Psoas muscle (tissue), 7 donors: ENCODE measurements at regions not wholly inside any gene's neighbourhood (a gene's known extent, or its start where the extent isn't known, plus 50 kb on each side); places are given as distances from the start of the nearest gene placed in this dataset.

ENCODE experiments used
- ATAC-seq, 4 donors: fragments of 200-7000 bp; cut with Tn5 transposase; one replicate each; pipeline ENCODE4 v1.9.1; 2020; ENCODE audit warnings: moderate library complexity in 3 of 4, mild to moderate bottlenecking in 2 of 4
- DNase-seq, 2 donors: peaks; one replicate each; pipeline ENCODE4 v3.0.0-alpha.2; 2020
- H3K27ac ChIP-seq: fragments of 200-600 bp; one replicate; pipeline ENCODE4 v1.8.0; 2022
- H3K27me3 ChIP-seq, 3 donors: fragments of 200-600 bp in 1 of 3; one replicate each; pipeline versions ENCODE4 v1.6.1 to v1.8.0; 2013 to 2022; ENCODE audit warnings: low read length in 2 of 3, mild to moderate bottlenecking in 2 of 3, moderate library complexity in 1 of 3; ENCODE audit not compliant: insufficient read depth in 3 of 3
- H3K36me3 ChIP-seq, 2 donors: fragments of 200-600 bp in 1 of 2; one replicate each; pipeline versions ENCODE4 v1.6.1 to v1.8.0; 2013 to 2022; ENCODE audit warnings: low read depth in 1 of 2, mild to moderate bottlenecking in 1 of 2, moderate library complexity in 1 of 2; ENCODE audit not compliant: insufficient read depth in 1 of 2
- H3K4me1 ChIP-seq: fragments of 200-600 bp; one replicate; pipeline ENCODE4 v1.8.0; 2022
- H3K4me3 ChIP-seq: fragments of 200-600 bp; one replicate; pipeline ENCODE4 v1.8.0; 2022; ENCODE audit warnings: mild to moderate bottlenecking
- H3K9me3 ChIP-seq: fragments of 200-600 bp; one replicate; pipeline ENCODE4 v1.8.0; 2022
- WGBS, 3 donors: extraction: QIAGEN DNeasy Blood & Tissue Kit; methylation state at CpG; one replicate each; pipeline versions ENCODE4 v1.1.6 to v1.1.7; 2013; 5-methylcytosine and 5-hydroxymethylcytosine counted together
- intact Hi-C, 2 donors: fragments of 100-400 bp; cut with DNase I; formaldehyde crosslinking; loops; one replicate each; pipeline versions ENCODE4 v1.11.0 to v1.14.2; 2022
- TF ChIP-seq, protein P1 (sequence below): fragments of 200-600 bp; IDR thresholded peaks from one replicate; pipeline ENCODE4 v1.8.0; 2022; ENCODE audit warnings: antibody characterized with exemption
- donor health status: healthy with polysubstance abuse.
- donor health status: DM: no; HTN: no; CAD: no; lungs with moderate emphysema.
- donor health status: Bipolar disorder and iron deficiency.
- donor health status: healthy.
- donor health status: DM: yes; HTN: yes; CAD: no.
- donor health status: DM: no; HTN: no; CAD: no.
- donor health status: DM: yes; HTN: yes; CAD: no.

DNA sequence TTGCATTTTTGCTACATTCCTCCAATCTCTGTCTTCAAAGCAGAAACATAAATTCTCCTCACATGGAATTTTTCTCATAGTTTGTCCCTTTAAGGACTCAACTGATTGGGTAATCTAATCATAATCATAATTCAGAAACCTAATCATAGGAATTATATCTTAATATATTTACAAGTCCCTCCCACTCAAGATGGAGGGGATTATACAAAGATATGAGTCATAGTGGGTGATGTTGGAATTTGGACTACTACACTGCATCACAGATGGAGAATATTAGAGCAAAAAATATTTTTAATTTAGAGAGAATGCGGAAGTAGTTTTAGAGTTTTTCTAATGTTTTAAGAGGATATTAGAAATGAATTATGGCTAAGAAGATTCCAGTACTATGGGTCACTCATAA, 1034.0 kb downstream of the DTWD2 start:
- ATAC-seq = no peak
- intact Hi-C loops = no loop called here
- 83 to 90% (median 86%) methylated on average over 1 of the region's 1 CpG for whole genome bisulfite sequencing, 3 donors

DNA sequence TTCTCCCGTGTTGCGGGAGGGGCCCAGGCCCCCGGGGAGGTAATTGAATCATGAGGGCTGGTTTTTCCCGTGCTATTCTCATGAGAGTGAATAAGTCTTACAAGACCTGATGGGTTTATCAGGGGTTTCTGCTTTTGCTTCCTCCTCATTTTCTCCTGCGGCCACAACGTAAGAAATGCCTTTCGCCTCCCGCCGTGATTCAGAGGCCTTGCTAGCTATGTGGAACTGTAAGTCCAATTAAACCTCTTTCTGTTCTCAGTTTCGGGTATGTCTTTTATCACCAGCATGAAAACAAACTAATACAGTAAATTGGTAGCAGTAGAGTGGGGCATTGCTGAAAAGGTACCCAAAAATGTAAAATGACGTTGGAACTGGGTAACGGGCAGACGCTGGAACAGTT, 1035.1 kb downstream of the DTWD2 start:
- no peak overlapping the region for H3K27ac ChIP-seq
- no peaks in the 10 kb centered on the region for H3K27me3 ChIP-seq
- TF ChIP-seq, protein P1, sequence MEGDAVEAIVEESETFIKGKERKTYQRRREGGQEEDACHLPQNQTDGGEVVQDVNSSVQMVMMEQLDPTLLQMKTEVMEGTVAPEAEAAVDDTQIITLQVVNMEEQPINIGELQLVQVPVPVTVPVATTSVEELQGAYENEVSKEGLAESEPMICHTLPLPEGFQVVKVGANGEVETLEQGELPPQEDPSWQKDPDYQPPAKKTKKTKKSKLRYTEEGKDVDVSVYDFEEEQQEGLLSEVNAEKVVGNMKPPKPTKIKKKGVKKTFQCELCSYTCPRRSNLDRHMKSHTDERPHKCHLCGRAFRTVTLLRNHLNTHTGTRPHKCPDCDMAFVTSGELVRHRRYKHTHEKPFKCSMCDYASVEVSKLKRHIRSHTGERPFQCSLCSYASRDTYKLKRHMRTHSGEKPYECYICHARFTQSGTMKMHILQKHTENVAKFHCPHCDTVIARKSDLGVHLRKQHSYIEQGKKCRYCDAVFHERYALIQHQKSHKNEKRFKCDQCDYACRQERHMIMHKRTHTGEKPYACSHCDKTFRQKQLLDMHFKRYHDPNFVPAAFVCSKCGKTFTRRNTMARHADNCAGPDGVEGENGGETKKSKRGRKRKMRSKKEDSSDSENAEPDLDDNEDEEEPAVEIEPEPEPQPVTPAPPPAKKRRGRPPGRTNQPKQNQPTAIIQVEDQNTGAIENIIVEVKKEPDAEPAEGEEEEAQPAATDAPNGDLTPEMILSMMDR = no peak
- DNase-seq (no peak), ATAC-seq (no peak)
- 95 to 96% (median 95%) methylated on average over 13 of the region's 13 CpGs for WGBS, 3 donors
- no peaks in the 10 kb centered on the region for H3K9me3 ChIP-seq
- intact Hi-C loops = no loop called here
- H3K36me3 ChIP-seq = no peaks in the 10 kb centered on the region
- no peaks in the 10 kb centered on the region for H3K4me1 ChIP-seq
- no peak overlapping the region for H3K4me3 ChIP-seq

More for the DNA sequence above, 1034.0 kb downstream of the DTWD2 start:
- Histone ChIP-seq H3K36me3 (no peaks in the 10 kb centered on the region), H3K4me3 (no peak overlapping the region), H3K27me3 (no peaks in the 10 kb centered on the region), H3K4me1 (no peaks in the 10 kb centered on the region), H3K9me3 (no peaks in the 10 kb centered on the region), H3K27ac (no peak overlapping the region)
- TF ChIP-seq, protein P1 = no peak
- no peak for DNase-seq

DNA sequence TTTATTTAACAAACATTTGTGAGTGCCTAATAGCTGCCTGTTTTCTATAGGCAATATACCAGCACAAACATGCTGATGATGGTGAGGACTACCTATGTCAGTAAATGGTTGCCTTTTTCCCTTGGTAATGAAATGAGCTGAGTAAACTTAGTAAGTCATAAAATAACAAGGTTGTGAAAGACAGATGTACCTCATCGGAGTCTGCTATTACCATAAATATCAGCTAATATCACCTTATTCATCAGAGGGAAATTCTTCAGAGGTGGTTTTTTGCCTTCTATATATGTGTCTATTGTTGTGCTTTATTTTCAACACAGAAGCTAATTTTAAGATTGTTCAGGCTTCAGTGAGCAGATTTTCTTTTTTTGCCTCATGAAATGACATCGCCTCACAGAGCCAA, 1040.5 kb downstream of the DTWD2 start:
- Histone ChIP-seq H3K4me3 (no peak overlapping the region), H3K27me3 (no peaks in the 10 kb centered on the region), H3K27ac (no peak overlapping the region), H3K4me1 (no peaks in the 10 kb centered on the region), H3K36me3 (no peaks in the 10 kb centered on the region), H3K9me3 (no peaks in the 10 kb centered on the region)
- intact Hi-C loops = no loop called here
- TF ChIP-seq, protein P1 = no peak
- ATAC-seq (no peak), DNase-seq (no peak)
- 94 to 98% (median 94%) methylated on average over 2 of the region's 2 CpGs for WGBS, 3 donors

DNA sequence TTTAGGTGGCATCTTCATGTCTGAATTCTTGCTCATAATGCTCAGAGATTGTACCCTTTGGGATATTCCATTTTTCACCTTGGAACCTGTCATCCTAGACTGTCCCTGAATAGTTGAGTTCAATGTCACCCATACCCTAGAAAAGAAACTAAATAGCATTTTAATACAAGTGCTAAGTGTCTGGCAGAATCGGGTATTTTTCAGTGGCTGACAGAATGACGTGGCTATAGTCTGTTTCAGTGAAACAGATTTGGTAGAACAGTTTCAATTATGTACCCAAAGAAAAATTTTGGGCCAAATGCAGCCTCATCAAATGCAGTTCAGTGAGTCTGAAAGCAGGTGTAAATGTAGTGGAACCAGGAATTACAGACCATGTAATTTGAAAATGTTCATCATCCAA, 1041.2 kb downstream of the DTWD2 start:
- Histone ChIP-seq H3K27ac (no peak overlapping the region), H3K27me3 (no peaks in the 10 kb centered on the region), H3K4me3 (no peak overlapping the region), H3K36me3 (no peaks in the 10 kb centered on the region), H3K4me1 (no peaks in the 10 kb centered on the region), H3K9me3 (no peaks in the 10 kb centered on the region)
- DNase-seq (no peak), ATAC-seq (no peak)
- 34 to 51% (median 46%) methylated on average over 2 of the region's 2 CpGs for WGBS, 3 donors
- TF ChIP-seq, protein P1 = no peak
- intact Hi-C loops = no loop called here

DNA sequence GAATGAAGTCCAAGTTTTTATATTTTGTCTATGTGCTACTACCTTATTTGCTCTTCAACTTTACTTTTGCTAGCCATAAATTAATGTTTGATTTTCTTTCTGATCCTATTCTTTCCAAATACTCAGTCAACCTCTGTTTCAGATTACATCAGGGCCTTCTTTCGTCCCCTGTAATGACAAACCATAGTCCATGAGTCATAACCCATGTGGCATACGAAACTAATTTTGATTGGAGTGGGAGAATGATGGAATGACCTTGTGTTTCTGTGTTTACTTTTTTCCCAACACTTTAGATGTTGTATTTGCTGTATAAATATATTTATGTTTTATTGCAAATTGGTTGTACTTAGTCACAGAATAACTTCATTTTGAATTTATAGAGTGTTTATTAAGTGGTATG, 1043.1 kb downstream of the DTWD2 start:
- TF ChIP-seq, protein P1 = no peak

More for the DNA sequence above, 1043.1 kb downstream of the DTWD2 start:
- Histone ChIP-seq H3K27me3 (no peaks in the 10 kb centered on the region), H3K27ac (no peak overlapping the region), H3K36me3 (no peaks in the 10 kb centered on the region), H3K4me1 (no peaks in the 10 kb centered on the region), H3K4me3 (no peak overlapping the region), H3K9me3 (peaks cover 2% of the 10 kb centered on the region)
- no peak for DNase-seq
- intact Hi-C loops = no loop called here
- WGBS, 3 donors = 58 to 81% (median 65%) methylated on average over 2 of the region's 2 CpGs
- ATAC-seq = no peak
